ENCODE measurements at regions not wholly inside any gene's neighbourhood (a gene's known extent, or its start where the extent isn't known, plus 50 kb on each side); places are given as distances from the start of the nearest gene placed in this dataset.
A peak's percentile ranks its signal among the peaks of the same experiment; 100 is the strongest.

- no peak for DNase-seq (ENCODE audit: extremely low spot score)
- Histone ChIP-seq H3K4me1 (ENCODE audit: insufficient read depth) (no peaks in the 10 kb centered on the region), H3K4me3 (ENCODE audit: low read depth, low read length) (no peak overlapping the region), H3K36me3 (ENCODE audit: insufficient read depth) (no peaks in the 10 kb centered on the region), H3K27ac (ENCODE audit: low read depth) (no peak overlapping the region)
- WGBS, result 87% methylated on average over 4 of the region's 4 CpGs
Measured at GRCh38 chr4:157992948-157993839, 179.6 kb downstream of the GASK1B start.

GRCh38 chr4:157992038-157992705 is 180.7 kb downstream of the GASK1B start:
- Histone ChIP-seq H3K4me3 (ENCODE audit: low read depth, low read length) (peak overlapping the region; percentile 39), H3K27ac (ENCODE audit: low read depth) (no peak overlapping the region), H3K4me1 (ENCODE audit: insufficient read depth) (no peaks in the 10 kb centered on the region), H3K36me3 (ENCODE audit: insufficient read depth) (no peaks in the 10 kb centered on the region)
- WGBS, result 12% methylated on average over 6 of the region's 6 CpGs
- peak; percentile 60 for DNase-seq (ENCODE audit: extremely low spot score)

- DNase-seq (ENCODE audit: extremely low spot score), result no peak
- 83% methylated on average over 2 of the region's 2 CpGs for WGBS
- no peak overlapping the region for H3K27ac ChIP-seq (ENCODE audit: low read depth)
- no peaks in the 10 kb centered on the region for H3K36me3 ChIP-seq (ENCODE audit: insufficient read depth)
- no peak overlapping the region for H3K4me3 ChIP-seq (ENCODE audit: low read depth, low read length)
- H3K4me1 ChIP-seq (ENCODE audit: insufficient read depth), result no peaks in the 10 kb centered on the region
Measured at GRCh38 chr4:157988641-157989040, 184.2 kb downstream of the GASK1B start.

GRCh38 chr4:157984285-157984911 is 188.4 kb downstream of the GASK1B start:
- Histone ChIP-seq H3K36me3 (ENCODE audit: insufficient read depth) (no peaks in the 10 kb centered on the region), H3K4me3 (ENCODE audit: low read depth, low read length) (no peak overlapping the region), H3K27ac (ENCODE audit: low read depth) (no peak overlapping the region), H3K4me1 (ENCODE audit: insufficient read depth) (no peaks in the 10 kb centered on the region)
- DNase-seq (ENCODE audit: extremely low spot score), result no peak
- 68% methylated on average over 4 of the region's 4 CpGs for WGBS

- Histone ChIP-seq H3K4me3 (ENCODE audit: low read depth, low read length) (no peak overlapping the region), H3K27ac (ENCODE audit: low read depth) (no peak overlapping the region), H3K36me3 (ENCODE audit: insufficient read depth) (no peaks in the 10 kb centered on the region), H3K4me1 (ENCODE audit: insufficient read depth) (no peaks in the 10 kb centered on the region)
- DNase-seq (ENCODE audit: extremely low spot score), result no peak
- WGBS, result 86% methylated on average over 6 of the region's 6 CpGs
Measured at GRCh38 chr4:157983300-157983699, 189.5 kb downstream of the GASK1B start.

GRCh38 chr4:157980158-157980557 is 192.7 kb downstream of the GASK1B start:
- Histone ChIP-seq H3K4me1 (ENCODE audit: insufficient read depth) (no peaks in the 10 kb centered on the region), H3K36me3 (ENCODE audit: insufficient read depth) (no peaks in the 10 kb centered on the region), H3K27ac (ENCODE audit: low read depth) (no peak overlapping the region), H3K4me3 (ENCODE audit: low read depth, low read length) (no peak overlapping the region)
- DNase-seq (ENCODE audit: extremely low spot score), result no peak

GRCh38 chr4:157978680-157979361 is 194.0 kb downstream of the GASK1B start:
- 6% methylated on average over 7 of the region's 7 CpGs for WGBS
- no peak overlapping the region for H3K4me3 ChIP-seq (ENCODE audit: low read depth, low read length)
- no peaks in the 10 kb centered on the region for H3K36me3 ChIP-seq (ENCODE audit: insufficient read depth)
- H3K4me1 ChIP-seq (ENCODE audit: insufficient read depth), result no peaks in the 10 kb centered on the region
- DNase-seq (ENCODE audit: extremely low spot score), result peak; percentile 62
- no peak overlapping the region for H3K27ac ChIP-seq (ENCODE audit: low read depth)

GRCh38 chr4:157977086-157977485 is 195.7 kb downstream of the GASK1B start:
- no peak overlapping the region for H3K4me3 ChIP-seq (ENCODE audit: low read depth, low read length)
- no peak overlapping the region for H3K27ac ChIP-seq (ENCODE audit: low read depth)
- 83% methylated on average over 4 of the region's 4 CpGs for WGBS
- no peaks in the 10 kb centered on the region for H3K36me3 ChIP-seq (ENCODE audit: insufficient read depth)
- no peaks in the 10 kb centered on the region for H3K4me1 ChIP-seq (ENCODE audit: insufficient read depth)
- DNase-seq (ENCODE audit: extremely low spot score), result no peak

- Histone ChIP-seq H3K4me1 (ENCODE audit: insufficient read depth) (no peaks in the 10 kb centered on the region), H3K4me3 (ENCODE audit: low read depth, low read length) (no peak overlapping the region), H3K27ac (ENCODE audit: low read depth) (no peak overlapping the region), H3K36me3 (ENCODE audit: insufficient read depth) (no peaks in the 10 kb centered on the region)
- WGBS, result 88% methylated on average over 5 of the region's 5 CpGs
- DNase-seq (ENCODE audit: extremely low spot score), result no peak
Measured at GRCh38 chr4:157973297-157973696, 199.5 kb downstream of the GASK1B start.

- no peak for DNase-seq (ENCODE audit: extremely low spot score)
- no peak overlapping the region for H3K4me3 ChIP-seq (ENCODE audit: low read depth, low read length)
- no peaks in the 10 kb centered on the region for H3K36me3 ChIP-seq (ENCODE audit: insufficient read depth)
- H3K4me1 ChIP-seq (ENCODE audit: insufficient read depth), result no peaks in the 10 kb centered on the region
- WGBS, result 63% methylated on average over 2 of the region's 2 CpGs
- H3K27ac ChIP-seq (ENCODE audit: low read depth), result no peak overlapping the region
Measured at GRCh38 chr4:157964463-157964862, 208.4 kb downstream of the GASK1B start.

GRCh38 chr4:157961229-157961990 is 211.4 kb downstream of the GASK1B start:
- WGBS, result 70% methylated on average over 2 of the region's 2 CpGs

GRCh38 chr4:157957905-157958304 is 214.9 kb downstream of the GASK1B start:
- Histone ChIP-seq H3K36me3 (ENCODE audit: insufficient read depth) (no peaks in the 10 kb centered on the region), H3K4me3 (ENCODE audit: low read depth, low read length) (no peak overlapping the region), H3K4me1 (ENCODE audit: insufficient read depth) (no peaks in the 10 kb centered on the region), H3K27ac (ENCODE audit: low read depth) (no peak overlapping the region)
- DNase-seq (ENCODE audit: extremely low spot score), result no peak
- WGBS, result 86% methylated on average over 1 of the region's 1 CpG

More at GRCh38 chr4:157961229-157961990, 211.4 kb downstream of the GASK1B start:
- Histone ChIP-seq H3K36me3 (ENCODE audit: insufficient read depth) (no peaks in the 10 kb centered on the region), H3K4me3 (ENCODE audit: low read depth, low read length) (no peak overlapping the region), H3K4me1 (ENCODE audit: insufficient read depth) (no peaks in the 10 kb centered on the region), H3K27ac (ENCODE audit: low read depth) (no peak overlapping the region)
- no peak for DNase-seq (ENCODE audit: extremely low spot score)

- DNase-seq (ENCODE audit: extremely low spot score), result no peak
- WGBS, result 56% methylated on average over 3 of the region's 3 CpGs
- H3K36me3 ChIP-seq (ENCODE audit: insufficient read depth), result no peaks in the 10 kb centered on the region
- no peak overlapping the region for H3K27ac ChIP-seq (ENCODE audit: low read depth)
- H3K4me3 ChIP-seq (ENCODE audit: low read depth, low read length), result no peak overlapping the region
- H3K4me1 ChIP-seq (ENCODE audit: insufficient read depth), result no peaks in the 10 kb centered on the region
Measured at GRCh38 chr4:157942017-157942416, 230.8 kb downstream of the GASK1B start.

All from urinary bladder (tissue), 3 donors.